Cerebellar cortex (tissue), 1 donor: ENCODE measurements at regions not wholly inside any gene's neighbourhood (a gene's known extent, or its start where the extent isn't known, plus 50 kb on each side); places are given as distances from the start of the nearest gene placed in this dataset.

Experiments used
- DNase-seq: peaks from one replicate; pipeline ENCODE4 v3.0.0-alpha.2; 2015; ENCODE audit warnings: low spot score

DNA sequence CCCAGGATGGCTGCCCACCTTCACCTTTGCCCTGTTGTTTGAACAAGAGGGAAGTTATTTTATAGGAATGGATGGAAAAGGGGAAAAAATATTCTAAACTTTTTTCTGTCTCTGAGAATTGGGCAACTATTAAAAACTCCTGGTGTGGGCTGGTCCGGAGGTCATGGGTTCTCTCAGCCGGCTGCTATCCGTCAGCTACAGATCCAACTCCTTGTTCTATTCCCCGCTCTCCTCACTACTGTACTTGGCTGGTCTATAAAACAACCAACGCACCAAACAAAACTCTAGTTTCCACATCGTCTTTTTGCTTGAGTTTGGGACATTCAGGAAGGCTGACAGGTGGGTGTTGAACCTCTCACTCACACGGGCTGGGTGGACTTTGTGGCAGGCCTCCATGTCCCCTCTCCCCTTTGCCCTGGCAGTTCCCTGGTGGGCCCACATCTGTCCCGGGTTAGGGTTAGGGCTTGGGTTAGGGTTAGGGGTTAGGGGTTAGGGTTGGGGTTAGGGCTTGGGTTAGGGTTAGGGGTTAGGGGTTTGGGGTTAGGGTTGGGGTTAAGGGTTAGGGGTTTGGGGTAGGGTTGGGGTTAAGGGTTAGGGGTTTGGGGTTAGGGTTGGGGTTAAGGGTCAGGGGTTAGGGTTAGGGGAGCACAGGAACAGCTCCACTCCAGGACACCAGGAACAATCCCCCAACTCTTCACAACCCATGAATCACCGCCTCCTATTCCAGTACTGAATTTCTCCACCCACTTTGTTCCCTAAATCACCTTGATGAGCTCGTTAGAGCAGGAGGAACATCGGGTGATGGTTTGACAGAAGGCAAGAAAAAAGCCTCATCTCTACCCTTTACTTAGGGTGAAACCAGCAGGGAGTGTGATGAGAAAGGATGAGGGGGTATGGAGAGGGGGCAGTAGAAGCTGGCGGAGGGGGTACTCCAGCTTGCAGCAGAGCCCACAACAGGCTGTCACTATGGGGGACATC lies 302.1 kb upstream of the IRX4 start:
- no peak for DNase-seq

DNA sequence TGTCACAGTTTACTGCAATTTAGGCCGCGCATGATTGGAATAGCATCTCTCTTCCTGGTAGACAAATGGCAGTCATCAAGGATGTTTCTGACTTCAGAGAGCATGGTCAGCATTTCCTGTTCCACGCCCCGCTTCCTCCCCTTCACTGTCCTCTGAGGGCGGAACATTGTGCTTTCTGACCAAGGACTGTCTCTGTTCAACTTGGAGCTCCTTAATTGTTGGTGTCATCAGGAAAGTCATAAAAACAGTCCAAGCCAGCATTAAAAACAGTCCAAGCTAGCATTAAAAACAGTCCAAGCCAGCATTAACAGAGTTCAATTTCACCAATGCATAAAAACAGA lies 301.3 kb upstream of the IRX4 start:
- no peak for DNase-seq

DNA sequence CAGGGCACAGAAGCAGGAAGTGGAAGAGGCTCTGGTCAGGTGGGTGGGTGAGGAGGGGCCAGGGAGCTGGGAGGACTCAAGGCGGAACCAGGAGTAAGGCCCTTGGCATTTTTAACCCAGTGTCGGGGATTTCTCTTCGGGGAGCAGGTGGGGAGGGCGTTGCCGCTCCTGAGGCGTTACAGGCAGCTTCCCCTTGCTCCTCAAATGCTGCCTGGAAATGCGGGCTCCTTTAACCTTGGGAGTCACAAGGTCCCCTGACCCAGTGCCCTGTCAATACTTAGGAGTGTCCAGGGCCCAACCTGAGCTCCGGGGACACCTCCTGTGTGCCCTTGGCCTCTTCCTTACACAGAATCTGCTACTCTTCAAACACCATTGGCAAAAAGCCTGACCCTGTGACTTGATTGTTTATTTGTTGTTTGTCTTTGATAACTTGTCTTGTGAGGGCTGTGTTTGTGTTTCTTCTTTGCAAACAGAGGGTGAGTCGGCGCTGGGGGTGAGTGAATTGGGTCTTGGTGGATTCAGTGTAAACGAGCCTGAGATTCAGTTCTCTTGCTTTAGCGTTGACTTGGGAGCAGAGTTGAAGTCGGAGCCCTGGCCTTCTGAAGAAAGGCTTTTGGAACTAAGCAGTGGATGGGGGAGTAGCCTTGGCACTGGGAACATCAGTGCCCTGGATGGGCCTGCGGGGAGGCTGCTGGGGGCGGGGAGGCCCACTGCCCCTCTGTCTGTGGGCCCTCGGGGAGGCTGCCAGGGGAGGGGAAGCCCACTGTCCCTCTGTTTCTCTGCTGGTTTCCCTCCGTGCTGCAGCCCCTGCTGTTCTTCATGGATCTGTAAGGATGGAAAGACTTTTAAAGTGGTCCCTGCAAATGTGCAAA lies 300.7 kb upstream of the IRX4 start:
- DNase-seq: no peak

GRCh38 chr5:2182020-2182419 lies 299.3 kb upstream of the IRX4 start:
- DNase-seq: no peak

DNA sequence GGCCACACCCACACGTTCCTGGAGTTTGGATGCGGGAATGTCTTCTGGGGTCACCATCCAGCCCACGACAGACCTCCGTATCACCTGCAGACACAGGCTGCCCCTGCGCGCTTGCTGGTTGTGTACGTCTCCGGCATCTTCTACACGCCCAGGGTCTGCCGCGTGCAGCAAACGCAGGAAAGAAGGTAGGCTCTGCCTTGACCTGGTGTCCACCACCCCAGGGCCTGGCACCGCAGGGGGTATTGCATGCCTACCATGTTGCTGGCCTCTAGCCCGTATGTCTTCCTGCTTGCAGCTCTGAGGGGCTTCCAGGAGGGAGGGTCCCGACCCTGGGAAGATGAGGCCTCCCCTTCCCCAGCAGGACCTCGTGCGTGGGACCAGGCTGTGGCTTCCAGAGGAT lies 298.8 kb upstream of the IRX4 start:
- DNase-seq: no peak

GRCh38 chr5:2181149-2181548 lies 298.4 kb upstream of the IRX4 start:
- DNase-seq: peak; percentile 26

- no peak for DNase-seq
Observed at GRCh38 chr5:2180456-2180855, 297.7 kb upstream of the IRX4 start.

DNA sequence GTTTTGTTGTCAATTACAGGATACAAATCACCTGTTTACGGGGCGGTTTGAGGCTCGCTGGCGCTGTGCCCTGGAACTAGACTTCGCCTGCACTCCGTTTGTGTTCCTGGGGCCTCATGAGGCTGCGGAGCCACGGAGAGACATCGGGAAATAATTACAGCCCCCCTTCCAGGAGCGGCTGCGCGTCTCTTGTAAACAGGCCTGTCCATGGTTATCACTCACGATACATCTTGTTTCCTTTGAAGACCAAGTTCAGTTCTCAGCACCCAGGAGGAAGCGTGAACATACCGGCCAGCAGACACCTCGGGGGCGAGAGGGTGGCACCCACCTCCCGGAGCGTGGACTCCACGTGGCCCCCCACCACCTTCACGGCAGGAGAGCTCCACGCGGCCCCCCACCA lies 297.1 kb upstream of the IRX4 start:
- DNase-seq: no peak

DNA sequence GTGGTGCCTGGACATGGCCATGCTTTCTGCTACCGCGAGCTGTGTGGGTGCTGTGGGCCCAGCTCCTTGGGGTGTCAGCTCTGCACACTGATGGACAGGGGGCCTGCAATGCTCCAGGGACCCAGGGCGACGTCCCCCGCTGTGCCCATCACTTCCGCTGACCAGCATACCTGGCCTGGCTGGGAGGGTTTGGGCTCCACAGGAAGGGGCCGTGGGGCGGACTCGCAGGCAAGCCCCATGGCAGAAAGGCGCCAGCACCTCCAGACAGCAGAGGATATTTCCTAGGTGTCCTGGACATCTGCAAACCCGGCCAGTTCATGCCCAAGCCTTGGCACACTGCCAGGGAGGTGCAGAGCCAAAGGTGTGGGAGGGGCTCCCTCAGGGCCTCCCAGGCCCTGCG lies 295.8 kb upstream of the IRX4 start:
- DNase-seq: no peak

- DNase-seq: no peak
Observed at GRCh38 chr5:2178071-2178477, 295.3 kb upstream of the IRX4 start.

DNA sequence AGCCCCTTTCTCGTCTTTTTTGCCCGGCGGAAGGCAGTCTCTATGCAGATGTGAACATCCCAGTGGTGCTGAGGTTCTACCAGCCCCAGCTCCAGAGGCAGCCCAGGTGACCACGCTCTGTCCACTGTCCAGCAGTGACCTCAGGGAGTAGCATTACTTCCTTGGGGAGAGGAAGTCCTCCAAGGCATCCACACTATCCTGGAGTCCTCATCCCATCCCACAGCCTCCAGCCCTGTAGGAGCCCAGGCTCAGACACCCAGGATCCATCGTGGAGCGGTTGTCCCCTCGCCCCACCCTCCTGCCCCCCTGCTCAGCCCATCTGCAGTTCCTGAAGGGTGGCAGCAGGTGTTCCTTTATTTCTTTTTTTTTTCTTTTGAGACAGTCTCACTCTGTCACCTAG lies 294.5 kb upstream of the IRX4 start:
- no peak for DNase-seq

- no peak for DNase-seq
Observed at GRCh38 chr5:2176581-2176980, 293.9 kb upstream of the IRX4 start.

- DNase-seq: no peak
Observed at GRCh38 chr5:2175842-2176404, 293.2 kb upstream of the IRX4 start.

GRCh38 chr5:2175041-2175440 lies 292.3 kb upstream of the IRX4 start:
- no peak for DNase-seq

DNA sequence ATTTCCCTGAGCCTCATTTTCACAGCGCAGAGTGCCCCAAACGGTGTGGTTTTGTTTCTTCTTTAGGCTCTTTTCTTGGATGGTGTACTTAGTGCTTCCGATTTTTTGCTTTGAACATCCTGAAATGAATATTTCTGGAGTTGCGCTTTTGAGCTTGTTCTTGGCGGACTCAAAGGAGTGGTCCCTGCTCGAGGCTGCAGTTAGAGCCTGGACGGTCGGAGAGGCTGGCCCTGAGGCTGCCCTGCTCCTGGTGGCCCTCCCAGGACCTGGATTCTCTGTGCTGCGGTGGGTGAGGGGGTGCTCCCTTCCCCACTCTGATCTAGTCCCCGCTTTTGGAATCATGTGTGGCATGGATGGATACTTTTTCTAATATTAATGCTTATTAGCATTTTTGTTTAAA lies 291.8 kb upstream of the IRX4 start:
- DNase-seq: no peak

DNA sequence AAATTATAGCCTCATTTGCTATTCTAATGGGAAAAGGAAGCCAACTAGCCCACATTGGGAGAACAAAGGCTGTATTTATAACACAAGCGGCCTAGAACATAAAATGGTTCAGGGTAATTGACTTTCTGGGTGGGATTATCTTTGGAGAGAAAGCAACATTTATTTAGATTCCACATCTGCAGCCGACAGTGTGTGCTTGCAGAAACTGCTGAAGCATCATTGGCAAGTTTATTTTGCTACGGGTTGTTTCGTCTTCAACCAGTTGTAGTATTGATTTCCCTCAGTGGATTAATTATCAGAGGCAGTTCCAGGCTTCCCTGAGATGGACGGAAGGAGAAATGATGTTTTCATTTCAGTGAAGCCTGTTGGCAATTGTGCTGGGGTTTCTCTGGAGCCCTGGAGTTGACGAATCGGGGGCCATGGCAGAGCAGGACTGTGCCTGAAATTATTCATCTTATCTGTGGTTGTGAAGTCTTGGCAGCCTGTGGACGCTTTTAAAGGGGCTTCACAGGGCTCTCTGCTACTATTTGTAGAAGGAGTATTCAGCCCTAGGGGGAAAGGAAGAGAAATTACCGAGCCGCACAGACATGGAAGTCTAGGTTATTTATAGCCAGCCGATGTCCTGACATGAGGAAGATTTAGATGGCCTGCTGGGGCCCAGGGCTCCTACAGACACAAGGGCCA lies 290.6 kb upstream of the IRX4 start:
- no peak for DNase-seq

- no peak for DNase-seq
Observed at GRCh38 chr5:2172471-2172870, 289.7 kb upstream of the IRX4 start.

- DNase-seq: no peak
Observed at GRCh38 chr5:2170761-2171160, 288.0 kb upstream of the IRX4 start.

GRCh38 chr5:2169850-2170760 lies 287.4 kb upstream of the IRX4 start:
- DNase-seq: no peak

DNA sequence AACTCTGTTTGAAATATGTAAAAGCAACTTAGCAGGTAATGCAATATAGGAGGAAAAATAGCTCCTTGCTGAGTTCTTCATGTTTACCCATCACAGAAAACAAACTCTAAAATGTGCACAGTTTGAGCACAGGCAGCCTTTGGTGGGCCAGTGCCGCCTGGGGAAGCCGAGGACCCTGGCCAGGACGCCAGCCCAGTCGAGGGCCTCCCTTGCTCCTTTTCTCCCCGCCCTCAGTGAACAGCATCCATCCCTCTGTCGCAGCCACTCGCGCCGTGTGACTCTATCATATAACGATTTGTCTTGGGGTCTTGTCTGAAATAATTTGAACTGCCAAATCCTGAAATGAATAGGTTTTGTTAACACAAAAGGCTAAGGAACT lies 286.7 kb upstream of the IRX4 start:
- DNase-seq: no peak
